GM18517 (cell line): ENCODE measurements at regions not wholly inside any gene's neighbourhood (a gene's known extent, or its start where the extent isn't known, plus 50 kb on each side); places are given as distances from the start of the nearest gene placed in this dataset.

Source experiments
- ATAC-seq: cut with Tn5 transposase; IDR thresholded peaks from one replicate; pipeline ENCODE4 v1.9.1; 2021; ENCODE audit warnings: mild to moderate bottlenecking, moderate library complexity; ENCODE audit not compliant: unreplicated experiment

- ATAC-seq, result no peak
These were observed 441.0 kb downstream of the CDK5RAP2 start for GRCh38 chr9:120138955-120139354.

GRCh38 chr9:120137186-120137840 is 442.7 kb downstream of the CDK5RAP2 start:
- ATAC-seq, result no peak

GRCh38 chr9:120136696-120137095 is 443.3 kb downstream of the CDK5RAP2 start:
- no peak for ATAC-seq

- no peak for ATAC-seq
These were observed 462.9 kb downstream of the CDK5RAP2 start for GRCh38 chr9:120117081-120117480.

- ATAC-seq, result no peak
These were observed 469.4 kb downstream of the CDK5RAP2 start for GRCh38 chr9:120110520-120110919.

GRCh38 chr9:120109242-120109641 is 470.7 kb downstream of the CDK5RAP2 start:
- no peak for ATAC-seq

GRCh38 chr9:120107138-120107537 is 472.8 kb downstream of the CDK5RAP2 start:
- ATAC-seq, result no peak

- ATAC-seq, result no peak
These were observed 475.2 kb downstream of the CDK5RAP2 start for GRCh38 chr9:120104771-120105170.

- ATAC-seq, result no peak
These were observed 479.4 kb downstream of the CDK5RAP2 start for GRCh38 chr9:120100595-120100994.

GRCh38 chr9:120099065-120099464 is 480.9 kb downstream of the CDK5RAP2 start:
- no peak for ATAC-seq

- no peak for ATAC-seq
These were observed 481.4 kb downstream of the CDK5RAP2 start for GRCh38 chr9:120098584-120098983.

- ATAC-seq, result no peak
These were observed 488.8 kb downstream of the CDK5RAP2 start for GRCh38 chr9:120091206-120091605.

GRCh38 chr9:120080849-120081248 is 499.1 kb downstream of the CDK5RAP2 start:
- ATAC-seq, result no peak

GRCh38 chr9:120078112-120078511 is 501.9 kb downstream of the CDK5RAP2 start:
- ATAC-seq, result no peak

- no peak for ATAC-seq
These were observed 508.2 kb downstream of the CDK5RAP2 start for GRCh38 chr9:120071760-120072159.

- ATAC-seq, result no peak
These were observed 513.7 kb downstream of the CDK5RAP2 start for GRCh38 chr9:120066315-120066714.

GRCh38 chr9:120065151-120065550 is 514.8 kb downstream of the CDK5RAP2 start:
- ATAC-seq, result no peak

GRCh38 chr9:120045011-120045410 is 535.0 kb downstream of the CDK5RAP2 start:
- no peak for ATAC-seq

- ATAC-seq, result no peak
These were observed 536.5 kb downstream of the CDK5RAP2 start for GRCh38 chr9:120043448-120043847.

- ATAC-seq, result no peak
These were observed 539.1 kb downstream of the CDK5RAP2 start for GRCh38 chr9:120040896-120041295.

GRCh38 chr9:120038342-120038741 is 541.6 kb downstream of the CDK5RAP2 start:
- ATAC-seq, result no peak

GRCh38 chr9:120032639-120033038 is 547.3 kb downstream of the CDK5RAP2 start:
- ATAC-seq, result no peak

GRCh38 chr9:120030847-120031246 is 549.1 kb downstream of the CDK5RAP2 start:
- ATAC-seq, result no peak
